ENCODE measurements at regions not wholly inside any gene's neighbourhood (a gene's known extent, or its start where the extent isn't known, plus 50 kb on each side); places are given as distances from the start of the nearest gene placed in this dataset.

- DNase-seq (ENCODE audit: low spot score): no peak
- TF ChIP-seq, protein P1, sequence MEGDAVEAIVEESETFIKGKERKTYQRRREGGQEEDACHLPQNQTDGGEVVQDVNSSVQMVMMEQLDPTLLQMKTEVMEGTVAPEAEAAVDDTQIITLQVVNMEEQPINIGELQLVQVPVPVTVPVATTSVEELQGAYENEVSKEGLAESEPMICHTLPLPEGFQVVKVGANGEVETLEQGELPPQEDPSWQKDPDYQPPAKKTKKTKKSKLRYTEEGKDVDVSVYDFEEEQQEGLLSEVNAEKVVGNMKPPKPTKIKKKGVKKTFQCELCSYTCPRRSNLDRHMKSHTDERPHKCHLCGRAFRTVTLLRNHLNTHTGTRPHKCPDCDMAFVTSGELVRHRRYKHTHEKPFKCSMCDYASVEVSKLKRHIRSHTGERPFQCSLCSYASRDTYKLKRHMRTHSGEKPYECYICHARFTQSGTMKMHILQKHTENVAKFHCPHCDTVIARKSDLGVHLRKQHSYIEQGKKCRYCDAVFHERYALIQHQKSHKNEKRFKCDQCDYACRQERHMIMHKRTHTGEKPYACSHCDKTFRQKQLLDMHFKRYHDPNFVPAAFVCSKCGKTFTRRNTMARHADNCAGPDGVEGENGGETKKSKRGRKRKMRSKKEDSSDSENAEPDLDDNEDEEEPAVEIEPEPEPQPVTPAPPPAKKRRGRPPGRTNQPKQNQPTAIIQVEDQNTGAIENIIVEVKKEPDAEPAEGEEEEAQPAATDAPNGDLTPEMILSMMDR (IDR thresholded peaks at IDR 0.05; ENCODE audit: extremely low read depth, insufficient read depth, missing control alignments): no peak
- in situ Hi-C loops (cut with MboI; ENCODE audit: low pct_unique_long_range_greater_than_20kb, low sequenced_read_pairs, unreplicated experiment): no loop called here
Measured at GRCh38 chr2:234754126-234754525, 197.7 kb upstream of the SH3BP4 start.

- no peak for DNase-seq (ENCODE audit: low spot score)
- in situ Hi-C loops (cut with MboI; ENCODE audit: low pct_unique_long_range_greater_than_20kb, low sequenced_read_pairs, unreplicated experiment): no loop called here
- TF ChIP-seq, protein P1 (IDR thresholded peaks at IDR 0.05; ENCODE audit: extremely low read depth, insufficient read depth, missing control alignments): no peak
Measured at GRCh38 chr2:234753701-234754100, 198.1 kb upstream of the SH3BP4 start.

- in situ Hi-C loops (cut with MboI; ENCODE audit: low pct_unique_long_range_greater_than_20kb, low sequenced_read_pairs, unreplicated experiment): no loop called here
- TF ChIP-seq, protein P1 (IDR thresholded peaks at IDR 0.05; ENCODE audit: extremely low read depth, insufficient read depth, missing control alignments): no peak
- DNase-seq (ENCODE audit: low spot score): no peak
Measured at GRCh38 chr2:234752966-234753365, 198.9 kb upstream of the SH3BP4 start.

DNA sequence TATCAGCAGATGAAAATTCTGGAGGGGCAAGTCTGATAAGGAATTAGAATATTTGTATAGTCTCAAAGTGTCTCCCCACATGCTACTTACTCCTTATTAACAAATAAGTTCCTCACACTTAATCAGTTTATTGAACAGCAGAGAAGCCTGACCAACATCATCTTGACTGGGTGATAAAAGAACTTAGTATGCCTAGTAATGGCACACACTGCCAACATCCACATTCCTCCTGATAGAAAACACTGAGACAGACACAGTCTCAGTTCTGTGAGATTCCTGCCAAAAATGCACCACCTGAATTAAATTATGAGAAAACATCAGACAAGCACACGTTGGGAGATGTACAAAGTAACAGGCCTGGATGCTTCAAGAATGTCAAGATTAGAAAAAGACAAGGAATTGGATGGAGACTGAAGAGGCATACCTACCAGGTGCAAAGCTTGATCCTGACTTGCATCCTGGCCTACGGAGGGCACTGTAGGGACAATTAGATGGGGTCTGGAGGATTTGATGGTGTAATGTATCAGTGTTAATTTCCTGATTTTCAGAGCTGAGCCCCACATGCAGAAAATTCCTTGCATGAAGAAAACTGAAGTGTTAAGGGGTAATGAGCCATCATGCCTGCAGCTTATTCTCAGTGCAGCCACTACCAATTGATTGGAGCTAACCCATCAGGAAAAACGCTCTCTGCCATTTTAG, 200.4 kb upstream of the SH3BP4 start:
- TF ChIP-seq, protein P1 (IDR thresholded peaks at IDR 0.05; ENCODE audit: extremely low read depth, insufficient read depth, missing control alignments): no peak
- in situ Hi-C loops (cut with MboI; ENCODE audit: low pct_unique_long_range_greater_than_20kb, low sequenced_read_pairs, unreplicated experiment): no loop called here
- no peak for DNase-seq (ENCODE audit: low spot score)

GRCh38 chr2:234747833-234748559, 203.8 kb upstream of the SH3BP4 start:
- in situ Hi-C loops (cut with MboI; ENCODE audit: low pct_unique_long_range_greater_than_20kb, low sequenced_read_pairs, unreplicated experiment): no loop called here
- no peak for DNase-seq (ENCODE audit: low spot score)
- TF ChIP-seq, protein P1 (IDR thresholded peaks at IDR 0.05; ENCODE audit: extremely low read depth, insufficient read depth, missing control alignments): no peak

DNA sequence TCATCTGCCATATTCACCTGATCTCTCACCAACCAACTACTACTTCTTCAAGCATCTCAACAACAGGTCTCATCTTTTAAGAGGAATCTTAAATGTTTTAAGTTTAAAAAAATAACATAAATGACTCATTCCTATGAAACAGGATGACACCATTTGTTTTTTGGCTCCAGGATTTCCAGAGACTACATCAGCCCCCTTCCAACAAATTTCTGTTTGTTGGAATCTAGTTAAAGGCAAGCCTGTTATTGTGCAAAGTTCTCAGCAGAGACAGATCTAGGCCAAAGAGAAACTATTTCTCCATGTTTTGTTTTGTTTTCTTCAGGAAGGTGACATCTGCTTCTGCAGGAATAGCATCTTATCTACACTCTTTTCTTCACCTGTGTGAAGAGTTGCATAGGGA, 204.8 kb upstream of the SH3BP4 start:
- no peak for DNase-seq (ENCODE audit: low spot score)
- in situ Hi-C loops (cut with MboI; ENCODE audit: low pct_unique_long_range_greater_than_20kb, low sequenced_read_pairs, unreplicated experiment): no loop called here

More for the DNA sequence above, 204.8 kb upstream of the SH3BP4 start:
- TF ChIP-seq, protein P1 (IDR thresholded peaks at IDR 0.05; ENCODE audit: extremely low read depth, insufficient read depth, missing control alignments): no peak

Measured in GM13977 (cell line).